H1 (cell line): ENCODE measurements at regions not wholly inside any gene's neighbourhood (a gene's known extent, or its start where the extent isn't known, plus 50 kb on each side); places are given as distances from the start of the nearest gene placed in this dataset.

Source experiments
- BRCA1 ChIP-seq: IDR thresholded peaks from 2 replicates; pipeline ENCODE4 v1.6.1; 2012; ENCODE audit warnings: low read depth, low read length, improper control_type of control experiment
- EZH2 ChIP-seq: fragments of 200-600 bp; sonication (generic); IDR thresholded peaks from 2 replicates; pipeline ENCODE4 v1.7.1; 2012; ENCODE audit warnings: low read depth, mild to moderate bottlenecking, moderate library complexity, low read length, inconsistent platforms; ENCODE audit not compliant: severe bottlenecking
- SAP30 ChIP-seq: fragments of 300-600 bp; sonication (generic); IDR thresholded peaks from 2 replicates; pipeline ENCODE4 v1.7.1; 2012; ENCODE audit warnings: low read length, moderate library complexity, mild to moderate bottlenecking, inconsistent platforms; ENCODE audit not compliant: insufficient read depth, insufficient replicate concordance

GRCh38 chr3:106942051-106942450, 435.2 kb upstream of the CCDC54 start (continued):
- TF ChIP-seq SAP30 (no peak), EZH2 (no peak), BRCA1 (no peak)
- TF ChIP-seq, all 59 proteins: peak for 0
